ENCODE measurements at regions not wholly inside any gene's neighbourhood (a gene's known extent, or its start where the extent isn't known, plus 50 kb on each side); places are given as distances from the start of the nearest gene placed in this dataset.
"Not testable (repeated sequence)": the region's sequence is repeated elsewhere in the genome, so short reads cannot be mapped to it uniquely, and the experiment has no call there.

DNA sequence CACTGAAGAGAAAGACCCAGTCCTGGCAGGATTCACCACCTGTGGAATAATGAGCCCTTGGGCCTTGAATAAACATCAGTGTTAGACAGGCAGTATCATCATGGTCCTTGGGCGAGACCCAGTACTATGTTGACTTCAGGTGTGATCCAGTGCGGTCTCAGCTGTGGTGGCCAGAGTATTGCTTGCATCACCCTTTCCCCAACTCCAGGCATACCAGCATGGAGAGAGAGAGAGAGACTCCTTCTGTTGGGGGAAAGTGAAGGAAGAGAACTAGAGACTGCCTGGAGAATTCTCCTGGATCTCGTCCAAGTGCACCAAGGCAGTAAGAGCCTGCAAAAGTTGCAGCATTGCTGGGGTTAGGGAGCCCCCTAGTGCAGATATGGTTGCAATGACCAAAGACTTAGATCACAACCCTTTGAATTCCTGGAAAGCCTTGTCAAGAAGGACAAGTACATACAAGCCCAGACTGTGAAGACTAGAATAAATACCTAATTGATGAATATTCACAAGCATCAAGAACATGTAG, 61.1 kb upstream of the VAMP7 start:
- in situ Hi-C loops (cut with HindIII; ENCODE audit: low sequenced_read_pairs) = no loop called here
- DNase-seq (ENCODE audit: low spot score) = peak; percentile 78

DNA sequence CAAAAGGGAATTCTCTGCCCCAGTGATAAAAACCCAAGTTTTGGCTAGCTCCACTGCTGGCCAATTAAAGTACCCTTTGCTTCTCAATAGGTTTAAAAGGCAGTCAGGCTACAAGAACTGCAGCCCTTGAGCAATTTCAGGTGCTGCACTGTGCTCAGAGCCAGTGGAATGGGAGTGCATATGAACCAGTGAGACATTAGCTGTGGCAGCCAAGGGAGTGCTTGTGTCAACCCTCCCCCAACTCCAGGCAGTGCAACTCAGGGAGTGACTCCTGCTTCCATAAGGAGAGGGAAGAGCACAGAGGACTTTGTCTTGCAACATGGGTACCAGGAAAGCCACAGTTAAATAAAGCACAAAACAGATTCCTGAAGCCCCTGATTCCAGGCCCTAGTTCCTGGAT, 61.6 kb upstream of the VAMP7 start:
- DNase-seq (ENCODE audit: low spot score) = no peak
- in situ Hi-C loops (cut with HindIII; ENCODE audit: low sequenced_read_pairs) = no loop called here

GRCh38 chrX:155814391-155814790, 66.8 kb upstream of the VAMP7 start:
- DNase-seq (ENCODE audit: low spot score); in situ Hi-C loops (cut with HindIII; ENCODE audit: low sequenced_read_pairs): not testable (repeated sequence)

GRCh38 chrX:155779831-155780230, 101.3 kb upstream of the VAMP7 start:
- in situ Hi-C loops (cut with HindIII; ENCODE audit: low sequenced_read_pairs) = no loop called here
- DNase-seq (ENCODE audit: low spot score) = no peak

- no peak for DNase-seq (ENCODE audit: low spot score)
- in situ Hi-C loops (cut with HindIII; ENCODE audit: low sequenced_read_pairs) = no loop called here
Observed at GRCh38 chrX:155778844-155779553, 102.1 kb upstream of the VAMP7 start.

GRCh38 chrX:155774387-155774786, 106.8 kb upstream of the VAMP7 start:
- in situ Hi-C loops (cut with HindIII; ENCODE audit: low sequenced_read_pairs) = no loop called here
- DNase-seq (ENCODE audit: low spot score) = no peak

DNA sequence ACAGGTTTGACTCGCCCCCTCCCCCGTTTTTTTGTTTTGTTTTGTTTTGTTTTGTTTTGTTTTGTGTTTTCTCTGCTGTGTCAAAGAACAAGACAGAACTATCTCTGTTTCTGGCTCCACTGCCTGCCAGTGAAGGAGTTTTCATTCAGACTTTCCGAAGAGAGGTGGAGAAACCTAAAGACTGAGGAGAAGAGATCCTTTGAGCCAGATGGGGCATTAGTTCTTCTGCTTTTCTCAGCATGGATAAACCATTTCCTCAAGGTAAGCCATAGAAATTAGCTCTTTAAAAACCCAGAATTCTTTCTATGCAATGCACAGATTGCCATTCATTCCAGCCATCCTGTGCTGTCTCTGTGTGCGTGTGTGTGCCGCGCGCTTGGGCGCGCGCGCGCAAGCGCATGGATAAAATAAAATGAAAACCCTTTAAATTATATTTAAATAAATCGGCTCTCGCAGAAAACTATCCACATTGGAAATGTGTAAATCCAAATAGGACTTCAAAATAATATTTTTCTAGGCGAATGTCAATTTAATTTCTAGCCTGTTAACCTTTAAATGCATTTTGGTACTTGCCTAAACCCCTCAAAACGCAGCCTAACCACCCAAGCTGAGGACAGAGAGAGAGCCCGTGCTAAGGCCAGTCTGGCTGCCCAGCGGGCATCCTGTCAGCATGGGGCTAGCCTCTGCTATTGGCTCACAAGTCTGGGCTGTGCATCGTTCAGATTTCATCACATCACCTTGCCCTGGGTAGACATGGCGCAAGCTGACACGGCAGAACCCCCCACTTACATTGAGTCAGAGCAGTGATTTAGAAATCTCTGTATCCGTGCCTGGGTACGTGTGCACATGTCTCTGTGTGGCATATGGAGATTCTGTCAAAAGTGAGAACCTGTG, 113.0 kb upstream of the VAMP7 start:
- DNase-seq (ENCODE audit: low spot score) = peak; percentile 84
- in situ Hi-C loops (cut with HindIII; ENCODE audit: low sequenced_read_pairs) = no loop called here

- in situ Hi-C loops (cut with HindIII; ENCODE audit: low sequenced_read_pairs) = no loop called here
- DNase-seq (ENCODE audit: low spot score) = peak; percentile 92
Observed at GRCh38 chrX:155767051-155767875, 113.9 kb upstream of the VAMP7 start.

DNA sequence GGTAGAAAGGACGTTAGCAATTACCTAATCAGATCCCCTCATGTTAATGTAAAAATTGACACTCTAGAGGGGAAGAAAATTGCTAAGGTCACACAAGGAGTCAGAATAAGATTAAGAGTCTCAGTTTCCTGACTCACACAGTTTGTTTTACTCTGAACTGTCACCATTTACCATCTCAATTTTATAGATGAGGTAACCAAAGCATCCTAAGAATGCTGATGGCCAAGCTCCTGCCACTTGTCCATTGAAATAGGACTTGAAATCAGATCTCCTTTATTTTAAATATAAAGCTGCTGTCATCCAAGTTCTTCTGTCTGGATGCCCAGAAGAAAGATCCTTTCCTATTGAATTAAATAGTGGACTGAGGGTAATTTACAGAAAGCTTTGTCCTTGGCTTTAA, 114.8 kb upstream of the VAMP7 start:
- in situ Hi-C loops (cut with HindIII; ENCODE audit: low sequenced_read_pairs) = no loop called here
- no peak for DNase-seq (ENCODE audit: low spot score)

GRCh38 chrX:155761185-155761584, 120.0 kb upstream of the VAMP7 start:
- DNase-seq (ENCODE audit: low spot score) = no peak
- in situ Hi-C loops (cut with HindIII; ENCODE audit: low sequenced_read_pairs) = no loop called here

DNA sequence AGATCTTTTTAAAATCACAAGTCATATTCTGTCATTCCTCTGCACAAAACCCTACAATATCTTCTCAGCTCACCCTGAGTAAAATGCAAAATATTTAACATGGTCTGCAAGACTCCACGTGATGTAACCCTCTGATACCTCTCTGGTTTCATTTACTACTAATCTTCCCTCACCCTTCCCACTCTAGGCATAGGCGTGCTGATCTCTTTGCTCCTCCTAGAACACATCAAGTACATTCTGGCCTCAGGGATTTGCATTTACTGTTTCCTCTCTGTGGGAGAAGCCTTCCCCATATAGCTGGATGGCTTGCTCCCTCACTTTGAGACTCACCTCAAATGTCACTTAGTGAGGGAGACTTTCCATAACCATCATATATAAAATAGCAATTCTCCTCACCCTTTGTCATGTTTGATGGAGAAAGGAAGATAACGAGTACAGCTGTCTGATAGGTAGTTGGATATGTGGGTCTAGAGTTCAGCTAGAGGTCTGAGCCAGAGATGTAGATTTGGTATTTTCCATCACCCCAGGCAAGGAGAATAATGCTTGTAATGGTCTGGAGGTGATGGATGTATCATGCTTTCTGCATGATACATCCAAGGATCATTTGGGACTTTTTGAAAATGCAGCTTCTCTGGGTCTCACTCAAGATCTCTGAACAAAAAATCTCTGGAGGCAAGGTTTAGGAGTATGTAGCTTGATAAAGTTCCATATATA, 123.9 kb upstream of the VAMP7 start:
- no peak for DNase-seq (ENCODE audit: low spot score)
- in situ Hi-C loops (cut with HindIII; ENCODE audit: low sequenced_read_pairs) = no loop called here

DNA sequence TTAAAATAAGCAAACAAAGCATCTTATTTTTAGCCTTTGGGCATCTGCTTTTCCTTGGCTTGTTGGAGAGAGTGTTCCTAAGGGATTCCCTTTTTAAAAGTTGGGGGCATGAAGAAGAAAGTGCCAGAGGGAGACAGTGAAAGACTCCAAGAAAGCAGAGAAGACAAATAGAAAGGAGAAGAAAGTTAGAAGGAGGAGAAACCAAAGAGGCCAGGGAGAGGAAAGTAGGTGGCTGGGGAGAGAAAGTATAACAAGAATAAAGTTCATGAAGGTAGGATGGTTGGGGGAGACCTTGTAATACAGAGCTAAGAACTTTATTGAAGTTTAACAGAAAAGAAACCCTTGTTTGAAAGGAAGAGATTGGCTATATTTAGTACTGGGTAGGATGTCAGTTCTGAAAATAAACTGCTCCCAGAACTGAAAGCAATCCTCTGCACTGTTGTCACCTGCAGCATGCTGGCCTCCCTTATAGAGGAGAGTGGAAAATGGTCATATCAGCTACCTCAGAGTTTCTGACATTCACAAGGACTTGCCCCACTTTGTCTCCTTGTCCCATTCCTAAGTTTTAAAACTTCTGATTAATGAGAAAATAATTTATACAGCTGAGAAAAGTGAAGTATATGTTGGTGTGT, 125.3 kb upstream of the VAMP7 start:
- DNase-seq (ENCODE audit: low spot score) = no peak
- in situ Hi-C loops (cut with HindIII; ENCODE audit: low sequenced_read_pairs) = no loop called here

- in situ Hi-C loops (cut with HindIII; ENCODE audit: low sequenced_read_pairs) = no loop called here
Observed at GRCh38 chrX:155751131-155751530, 130.0 kb upstream of the VAMP7 start.

DNA sequence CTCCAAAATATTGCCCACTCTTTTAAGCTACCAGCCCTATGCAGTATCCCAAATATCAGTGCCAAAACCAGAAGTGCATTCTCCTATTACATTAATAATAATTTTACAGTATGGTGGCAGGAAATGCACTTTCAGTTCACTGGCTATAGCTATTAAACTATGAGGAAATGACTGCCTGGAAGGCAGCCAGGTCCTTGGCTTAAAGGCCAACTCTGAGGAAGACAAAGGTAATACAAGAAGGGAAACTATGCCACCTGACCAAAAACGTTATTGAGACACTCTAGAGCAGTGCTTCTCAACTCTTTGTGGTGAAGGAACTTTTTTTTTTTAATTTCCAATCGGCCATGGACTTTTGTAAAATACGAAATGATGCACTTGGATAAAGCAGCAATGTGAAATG, 133.6 kb upstream of the VAMP7 start:
- DNase-seq (ENCODE audit: low spot score) = peak; percentile 6
- in situ Hi-C loops (cut with HindIII; ENCODE audit: low sequenced_read_pairs) = no loop called here

More at GRCh38 chrX:155751131-155751530, 130.0 kb upstream of the VAMP7 start:
- DNase-seq (ENCODE audit: low spot score) = no peak

DNA sequence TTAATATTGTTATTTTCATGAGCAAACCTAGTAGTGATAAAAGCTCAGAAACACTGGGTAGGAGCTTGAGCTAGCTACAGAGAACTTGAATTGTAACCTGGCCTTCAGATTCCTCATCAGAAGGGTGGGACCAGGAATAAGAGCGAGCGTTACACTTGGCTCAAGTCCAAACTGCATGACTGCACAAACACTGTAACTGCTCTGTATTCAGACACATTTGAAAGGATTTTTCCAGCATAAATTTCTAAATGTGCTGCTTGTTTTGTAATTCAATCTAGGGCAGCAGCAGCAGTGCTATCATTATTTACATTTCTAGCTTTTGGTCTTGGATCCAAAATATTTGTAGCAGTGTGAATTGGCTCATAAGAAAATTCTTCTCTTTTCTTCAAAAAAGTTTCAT, 133.0 kb upstream of the TMLHE start:
- peak; percentile 1 for DNase-seq (ENCODE audit: low spot score)
- in situ Hi-C loops (cut with HindIII; ENCODE audit: low sequenced_read_pairs) = no loop called here

- in situ Hi-C loops (cut with HindIII; ENCODE audit: low sequenced_read_pairs) = no loop called here
- no peak for DNase-seq (ENCODE audit: low spot score)
Observed at GRCh38 chrX:155744534-155744933, 131.8 kb upstream of the TMLHE start.

- DNase-seq (ENCODE audit: low spot score); in situ Hi-C loops (cut with HindIII; ENCODE audit: low sequenced_read_pairs): not testable (repeated sequence)
Observed at GRCh38 chrX:155728335-155728734, 115.6 kb upstream of the TMLHE start.

- in situ Hi-C loops (cut with HindIII; ENCODE audit: low sequenced_read_pairs) = no loop called here
- peak; percentile 73 for DNase-seq (ENCODE audit: low spot score)
Observed at GRCh38 chrX:155718972-155719586, 106.3 kb upstream of the TMLHE start.
